Jurkat, Clone E6-1 (cell line): ENCODE measurements at regions not wholly inside any gene's neighbourhood (a gene's known extent, or its start where the extent isn't known, plus 50 kb on each side); places are given as distances from the start of the nearest gene placed in this dataset.
"Not testable (repeated sequence)": the region's sequence is repeated elsewhere in the genome, so short reads cannot be mapped to it uniquely, and the experiment has no call there.

Experiments
- DNase-seq: peaks from one replicate; pipeline ENCODE4 v3.0.0-alpha.2; 2011; ENCODE audit warnings: low read depth, low spot score
- H3K4me3 ChIP-seq: 2 replicates; pipeline ENCODE4 v1.5.1; 2011; ENCODE audit warnings: mild to moderate bottlenecking, low read length, control low read depth, moderate library complexity

GRCh38 chr16:79985606-79986005 lies 385.1 kb upstream of the MAF start:
- no peak for DNase-seq
- no peak overlapping the region for H3K4me3 ChIP-seq

- DNase-seq, H3K4me3 ChIP-seq: not testable (repeated sequence)
These were observed 383.6 kb upstream of the MAF start for GRCh38 chr16:79984149-79984548.

GRCh38 chr16:79982862-79983261 lies 382.3 kb upstream of the MAF start:
- H3K4me3 ChIP-seq = no peak overlapping the region
- DNase-seq = no peak

GRCh38 chr16:79982361-79982760 lies 381.8 kb upstream of the MAF start:
- no peak overlapping the region for H3K4me3 ChIP-seq
- no peak for DNase-seq

- no peak for DNase-seq
- no peak overlapping the region for H3K4me3 ChIP-seq
These were observed 381.3 kb upstream of the MAF start for GRCh38 chr16:79981814-79982213.

GRCh38 chr16:79980650-79981521 lies 380.3 kb upstream of the MAF start:
- no peak for DNase-seq
- H3K4me3 ChIP-seq = no peak overlapping the region

- DNase-seq = no peak
- H3K4me3 ChIP-seq = no peak overlapping the region
These were observed 377.7 kb upstream of the MAF start for GRCh38 chr16:79977940-79978836.

- DNase-seq = no peak
- H3K4me3 ChIP-seq = no peak overlapping the region
These were observed 372.8 kb upstream of the MAF start for GRCh38 chr16:79973320-79973719.

GRCh38 chr16:79972053-79972704 lies 371.6 kb upstream of the MAF start:
- no peak overlapping the region for H3K4me3 ChIP-seq
- no peak for DNase-seq

GRCh38 chr16:79971237-79971572 lies 370.7 kb upstream of the MAF start:
- DNase-seq = no peak
- no peak overlapping the region for H3K4me3 ChIP-seq

GRCh38 chr16:79970551-79971236 lies 370.2 kb upstream of the MAF start:
- H3K4me3 ChIP-seq = no peak overlapping the region
- no peak for DNase-seq

GRCh38 chr16:79970087-79970486 lies 369.6 kb upstream of the MAF start:
- no peak for DNase-seq
- H3K4me3 ChIP-seq = no peak overlapping the region

- no peak overlapping the region for H3K4me3 ChIP-seq
- no peak for DNase-seq
These were observed 368.9 kb upstream of the MAF start for GRCh38 chr16:79969458-79969857.

GRCh38 chr16:79966226-79966625 lies 365.7 kb upstream of the MAF start:
- H3K4me3 ChIP-seq = no peak overlapping the region
- DNase-seq = no peak

GRCh38 chr16:79965718-79966117 lies 365.2 kb upstream of the MAF start:
- DNase-seq = no peak
- no peak overlapping the region for H3K4me3 ChIP-seq

- no peak for DNase-seq
- H3K4me3 ChIP-seq = no peak overlapping the region
These were observed 363.6 kb upstream of the MAF start for GRCh38 chr16:79964104-79964503.

- no peak for DNase-seq
- no peak overlapping the region for H3K4me3 ChIP-seq
These were observed 362.4 kb upstream of the MAF start for GRCh38 chr16:79962962-79963361.

GRCh38 chr16:79959226-79959625 lies 358.7 kb upstream of the MAF start:
- H3K4me3 ChIP-seq = no peak overlapping the region
- DNase-seq = no peak

- H3K4me3 ChIP-seq = no peak overlapping the region
- no peak for DNase-seq
These were observed 354.6 kb upstream of the MAF start for GRCh38 chr16:79954921-79955705.
